ENCODE measurements at regions not wholly inside any gene's neighbourhood (a gene's known extent, or its start where the extent isn't known, plus 50 kb on each side); places are given as distances from the start of the nearest gene placed in this dataset.

- Histone ChIP-seq H3K27ac (ENCODE audit: insufficient read length, low read depth, low read length) (no peak overlapping the region), H2BK15ac (ENCODE audit: low read depth, low read length) (no peak overlapping the region), H3K79me2 (ENCODE audit: insufficient read depth, low read length) (no peaks in the 10 kb centered on the region), H3K9me3 (ENCODE audit: control insufficient read depth, low read depth, low read length) (no peaks in the 10 kb centered on the region), H3K23me2 (ENCODE audit: insufficient read length, low read depth, low read length, poor library complexity, severe bottlenecking) (no peaks in the 10 kb centered on the region), H3K9ac (ENCODE audit: extremely low read depth, insufficient read length, low read length) (no peak overlapping the region), H2AK5ac (ENCODE audit: insufficient read length, low read length) (no peak overlapping the region), H2AFZ (ENCODE audit: low read length) (no peak overlapping the region), H2BK20ac (ENCODE audit: low read depth, low read length, poor library complexity, severe bottlenecking) (no peak overlapping the region), H4K8ac (replicated peaks; ENCODE audit: insufficient read length, low read depth, low read length) (no peak overlapping the region), H3K79me1 (ENCODE audit: insufficient read depth, low read depth, low read length, poor library complexity, severe bottlenecking) (no peaks in the 10 kb centered on the region), H3K4ac (ENCODE audit: low read depth, low read length) (no peak overlapping the region), H2BK120ac (ENCODE audit: low read depth, low read length, poor library complexity, severe bottlenecking) (no peak overlapping the region), H3K4me1 (ENCODE audit: insufficient read depth, low read length) (no peaks in the 10 kb centered on the region), H3K18ac (ENCODE audit: insufficient read length, low read depth, low read length) (no peak overlapping the region), H4K5ac (ENCODE audit: insufficient read length, low read depth, low read length) (no peak overlapping the region), H3K23ac (ENCODE audit: insufficient read length, low read depth, low read length) (no peak overlapping the region), H2BK5ac (ENCODE audit: insufficient read length, low read length) (no peak overlapping the region), H2BK12ac (ENCODE audit: insufficient read length, low read depth, low read length) (no peak overlapping the region), H3K14ac (ENCODE audit: insufficient read depth, low read length) (no peak overlapping the region), H3T11ph (ENCODE audit: low read length) (no peak overlapping the region), H3K27me3 (ENCODE audit: insufficient read depth, low read length) (no peaks in the 10 kb centered on the region), H4K20me1 (ENCODE audit: control insufficient read depth, insufficient read depth, insufficient read length) (no peaks in the 10 kb centered on the region), H3K4me2 (ENCODE audit: insufficient read depth, insufficient read length, low read length) (no peak overlapping the region), H3K56ac (ENCODE audit: insufficient read length, low read depth, low read length) (no peak overlapping the region), H4K91ac (ENCODE audit: insufficient read length, low read depth, low read length) (no peak overlapping the region)
- H3K4me3 Mint-ChIP-seq: no peak overlapping the region
- H3K4me1 Mint-ChIP-seq: peaks cover 3 to 12% of the 10 kb centered on the region in 2 experiments
- H3K36me3 Mint-ChIP-seq (ENCODE audit: insufficient read depth in 1 of 3, low read depth in 3 of 3): no peaks in the 10 kb centered on the region; a peak in 1 of 7 replicates
- DNase-seq: no peak
- H3K9me3 Mint-ChIP-seq: no peaks in the 10 kb centered on the region
- no CpG with 5 or more reads among the region's 7 CpGs for WGBS (ENCODE audit: extremely low coverage, insufficient read length, low lambda C conversion rate)
- peaks cover 1% of the 10 kb centered on the region; the same call in 1 of the 2 replicates for H3K27me3 Mint-ChIP-seq (ENCODE audit: low read depth)
- H3K27ac Mint-ChIP-seq: no peak overlapping the region
- no peak for TF ChIP-seq CTCF (conservative IDR thresholded peaks at IDR 0.05)
Measured at GRCh38 chr17:13266606-13267005, 248.8 kb upstream of the ELAC2 start.

Measured in H9 (cell line).